Stimulated activated CD8-positive, alpha-beta memory T cell treated with anti-CD3 and anti-CD28 coated beads, Interleukin-12 subunit alpha, Interleukin-12 subunit beta, amount 100 ng/mL, for 1 hour (primary cell): ENCODE measurements at regions not wholly inside any gene's neighbourhood (a gene's known extent, or its start where the extent isn't known, plus 50 kb on each side); places are given as distances from the start of the nearest gene placed in this dataset.
A peak's percentile ranks its signal among the peaks of the same experiment; 100 is the strongest.
"Not testable (repeated sequence)": the region's sequence is repeated elsewhere in the genome, so short reads cannot be mapped to it uniquely, and the experiment has no call there.

ENCODE experiments used
- DNase-seq: peaks from one replicate; pipeline ENCODE4 v3.0.0-alpha.2; 2020; ENCODE audit warnings: low read depth

- not testable (repeated sequence) for DNase-seq
Measured at GRCh38 chr1:222470252-222470805, 77.6 kb downstream of the HHIPL2 start.

- no peak for DNase-seq
Measured at GRCh38 chr1:222466150-222466865, 81.6 kb downstream of the HHIPL2 start.

- peak; percentile 52 for DNase-seq
Measured at GRCh38 chr1:222465211-222466041, 82.5 kb downstream of the HHIPL2 start.

GRCh38 chr1:222464841-222465210 is 83.1 kb downstream of the HHIPL2 start:
- DNase-seq = peak; percentile 43

GRCh38 chr1:222463059-222463730 is 84.7 kb downstream of the HHIPL2 start:
- no peak for DNase-seq

GRCh38 chr1:222462601-222463000 is 85.3 kb downstream of the HHIPL2 start:
- no peak for DNase-seq

- DNase-seq = no peak
Measured at GRCh38 chr1:222461941-222462340, 86.0 kb downstream of the HHIPL2 start.

- DNase-seq = no peak
Measured at GRCh38 chr1:222459652-222460051, 88.3 kb downstream of the HHIPL2 start.

- no peak for DNase-seq
Measured at GRCh38 chr1:222457513-222457912, 90.4 kb downstream of the HHIPL2 start.

- DNase-seq = no peak
Measured at GRCh38 chr1:222457084-222457483, 90.8 kb downstream of the HHIPL2 start.

GRCh38 chr1:222455188-222455879 is 92.6 kb downstream of the HHIPL2 start:
- peak; percentile 76 for DNase-seq

GRCh38 chr1:222454782-222455181 is 93.1 kb downstream of the HHIPL2 start:
- DNase-seq = no peak

- DNase-seq = no peak
Measured at GRCh38 chr1:222454186-222454585, 93.7 kb downstream of the HHIPL2 start.

GRCh38 chr1:222452031-222452430 is 95.9 kb downstream of the HHIPL2 start:
- no peak for DNase-seq

- no peak for DNase-seq
Measured at GRCh38 chr1:222443566-222443965, 104.3 kb downstream of the HHIPL2 start.

GRCh38 chr1:222441066-222441465 is 106.8 kb downstream of the HHIPL2 start:
- no peak for DNase-seq

GRCh38 chr1:222424826-222425225 is 123.1 kb downstream of the HHIPL2 start:
- no peak for DNase-seq

- no peak for DNase-seq
Measured at GRCh38 chr1:222421380-222421779, 126.5 kb downstream of the HHIPL2 start.

- DNase-seq = peak; percentile 2
Measured at GRCh38 chr1:222420633-222421032, 127.3 kb downstream of the HHIPL2 start.

GRCh38 chr1:222418654-222419053 is 129.2 kb downstream of the HHIPL2 start:
- no peak for DNase-seq

GRCh38 chr1:222417264-222417663 is 130.6 kb downstream of the HHIPL2 start:
- DNase-seq = no peak
